Fibroblast of lung (primary cell): ENCODE measurements at regions not wholly inside any gene's neighbourhood (a gene's known extent, or its start where the extent isn't known, plus 50 kb on each side); places are given as distances from the start of the nearest gene placed in this dataset.

Experiments used
- DNase-seq, 2 donors: peaks; one replicate each; pipeline versions ENCODE4 v3.0.0 to v3.0.0-alpha.2; 2010; ENCODE audit warnings: low read depth in 2 of 2
- H2AFZ ChIP-seq: 2 replicates; pipeline ENCODE4 v1.5.1; 2012; ENCODE audit warnings: low read length, control low read depth, inconsistent platforms
- H3K27ac ChIP-seq: 2 replicates; pipeline ENCODE4 v1.5.1; 2011; ENCODE audit warnings: low read length, control low read depth; ENCODE audit not compliant: insufficient read depth
- H3K27me3 ChIP-seq: 2 replicates; pipeline ENCODE4 v1.5.1; 2011; ENCODE audit warnings: mild to moderate bottlenecking, low read length; ENCODE audit not compliant: control insufficient read depth, insufficient read depth
- H3K36me3 ChIP-seq: 2 replicates; pipeline ENCODE4 v1.5.1; 2011; ENCODE audit warnings: low read length; ENCODE audit not compliant: control insufficient read depth, insufficient read depth
- H3K4me1 ChIP-seq: 2 replicates; pipeline ENCODE4 v1.5.1; 2011; ENCODE audit warnings: low read length; ENCODE audit not compliant: control insufficient read depth, insufficient read depth; ENCODE audit errors: extremely low read depth
- H3K4me2 ChIP-seq: 2 replicates; pipeline ENCODE4 v1.5.1; 2011; ENCODE audit warnings: low read length, control low read depth; ENCODE audit not compliant: insufficient read depth; ENCODE audit errors: extremely low read depth
- H3K4me3 ChIP-seq, 4 experiments: fragments of 200-600 bp in 1 of 4; sonication (generic) in 1 of 4; replicated peaks in 1 of 4; 2 replicates each; pipeline ENCODE4 v1.5.1; 2011 to 2016; ENCODE audit warnings: low read length in 4 of 4, low read depth in 3 of 4, mild to moderate bottlenecking in 3 of 4, control low read depth in 2 of 4, inconsistent platforms in 1 of 4, mixed read lengths in 1 of 4; ENCODE audit not compliant: insufficient read depth in 1 of 4; ENCODE audit errors: control extremely low read depth in 1 of 4
- H3K79me2 ChIP-seq: 2 replicates; pipeline ENCODE4 v1.5.1; 2012; ENCODE audit warnings: mild to moderate bottlenecking, low read length, inconsistent platforms; ENCODE audit not compliant: control insufficient read depth, insufficient read depth
- H3K9ac ChIP-seq: 2 replicates; pipeline ENCODE4 v1.5.1; 2011; ENCODE audit warnings: mild to moderate bottlenecking, low read length, control low read depth; ENCODE audit not compliant: insufficient read depth
- H3K9me3 ChIP-seq: 2 replicates; pipeline ENCODE4 v1.5.1; 2012; ENCODE audit warnings: low read depth, low read length; ENCODE audit not compliant: control insufficient read depth, insufficient read depth
- H4K20me1 ChIP-seq: 2 replicates; pipeline ENCODE4 v1.5.1; 2011; ENCODE audit warnings: low read length; ENCODE audit not compliant: control insufficient read depth, insufficient read depth; ENCODE audit errors: extremely low read depth
- CTCF ChIP-seq, 2 donors: IDR thresholded peaks in 1 of 2; conservative IDR thresholded peaks in 1 of 2; 1 replicate in 1 of 2; 2 replicates in 1 of 2; pipeline ENCODE4 v1.5.1; 2011 to 2012; ENCODE audit warnings: low read length in 2 of 2, control low read depth in 1 of 2, inconsistent platforms in 1 of 2, low read depth in 1 of 2, mild to moderate bottlenecking in 1 of 2
- EZH2 ChIP-seq: IDR thresholded peaks from 2 replicates; pipeline ENCODE4 v1.5.1; 2012; ENCODE audit warnings: low read length, control low read depth, mild to moderate bottlenecking; ENCODE audit errors: missing control alignments

- peak in 1 of 2 donors; percentile 68 for DNase-seq
- no peak overlapping the region for H3K27ac ChIP-seq
- H3K9me3 ChIP-seq, result no peaks in the 10 kb centered on the region
These were observed 120.4 kb downstream of the OGFRL1 start for GRCh38 chr6:71408787-71409723.

GRCh38 chr6:71410164-71410566, 121.6 kb downstream of the OGFRL1 start:
- no peaks in the 10 kb centered on the region for H4K20me1 ChIP-seq
- H3K4me1 ChIP-seq, result peaks cover 12% of the 10 kb centered on the region
- peaks cover 27% of the 10 kb centered on the region for H3K79me2 ChIP-seq
- peak in 1 of 2 donors; percentile 54 for DNase-seq
- no peaks in the 10 kb centered on the region for H3K36me3 ChIP-seq
- no peaks in the 10 kb centered on the region for H3K9me3 ChIP-seq
- H3K27me3 ChIP-seq, result no peaks in the 10 kb centered on the region
- H3K4me2 ChIP-seq, result no peak overlapping the region
- H2AFZ ChIP-seq, result no peak overlapping the region
- TF ChIP-seq EZH2 (no peak), CTCF (conservative IDR thresholded peaks at IDR 0.05 in 1 of 2, IDR thresholded peaks at IDR 0.05 in 1 of 2; ENCODE audit: low read depth in 1 of 2, low read length in 2 of 2) (no peak)
- no peak overlapping the region for H3K27ac ChIP-seq
- no peak overlapping the region for H3K9ac ChIP-seq
- H3K4me3 ChIP-seq, result no peak overlapping the region

More at GRCh38 chr6:71408787-71409723, 120.4 kb downstream of the OGFRL1 start:
- Histone ChIP-seq H3K79me2 (peaks cover 20% of the 10 kb centered on the region), H4K20me1 (no peaks in the 10 kb centered on the region), H2AFZ (no peak overlapping the region), H3K9ac (no peak overlapping the region), H3K4me1 (peaks cover 12% of the 10 kb centered on the region), H3K4me2 (no peak overlapping the region), H3K4me3 (no peak overlapping the region), H3K36me3 (no peaks in the 10 kb centered on the region), H3K27me3 (no peaks in the 10 kb centered on the region)
- TF ChIP-seq CTCF (conservative IDR thresholded peaks at IDR 0.05 in 1 of 2, IDR thresholded peaks at IDR 0.05 in 1 of 2; ENCODE audit: low read depth in 1 of 2, low read length in 2 of 2), result no peak
- TF ChIP-seq EZH2, result no peak

GRCh38 chr6:71410681-71411080, 122.1 kb downstream of the OGFRL1 start:
- Histone ChIP-seq H4K20me1 (no peaks in the 10 kb centered on the region), H3K4me3 (no peak overlapping the region), H3K9me3 (no peaks in the 10 kb centered on the region), H3K79me2 (peaks cover 30% of the 10 kb centered on the region), H2AFZ (no peak overlapping the region), H3K4me2 (no peak overlapping the region), H3K27me3 (no peaks in the 10 kb centered on the region), H3K9ac (no peak overlapping the region), H3K4me1 (peaks cover 9% of the 10 kb centered on the region), H3K27ac (no peak overlapping the region), H3K36me3 (no peaks in the 10 kb centered on the region)
- peak in 1 of 2 donors; percentile 72 for DNase-seq
- no peak for TF ChIP-seq CTCF (conservative IDR thresholded peaks at IDR 0.05 in 1 of 2, IDR thresholded peaks at IDR 0.05 in 1 of 2; ENCODE audit: low read depth in 1 of 2, low read length in 2 of 2)
- no peak for TF ChIP-seq EZH2
